GM20000 (cell line): ENCODE measurements at regions not wholly inside any gene's neighbourhood (a gene's known extent, or its start where the extent isn't known, plus 50 kb on each side); places are given as distances from the start of the nearest gene placed in this dataset.

Experiments used
- DNase-seq: peaks from one replicate; pipeline ENCODE4 v3.0.0; 2012; ENCODE audit warnings: low spot score
- TF ChIP-seq, protein P1 (sequence below): IDR thresholded peaks from 2 replicates; pipeline ENCODE4 v1.5.1; 2012; ENCODE audit warnings: mild to moderate bottlenecking, control low read depth; ENCODE audit errors: extremely low read depth, missing control alignments

GRCh38 chr15:89034305-89034704, 54.0 kb upstream of the ABHD2 start:
- no peak for DNase-seq
- TF ChIP-seq, protein P1, sequence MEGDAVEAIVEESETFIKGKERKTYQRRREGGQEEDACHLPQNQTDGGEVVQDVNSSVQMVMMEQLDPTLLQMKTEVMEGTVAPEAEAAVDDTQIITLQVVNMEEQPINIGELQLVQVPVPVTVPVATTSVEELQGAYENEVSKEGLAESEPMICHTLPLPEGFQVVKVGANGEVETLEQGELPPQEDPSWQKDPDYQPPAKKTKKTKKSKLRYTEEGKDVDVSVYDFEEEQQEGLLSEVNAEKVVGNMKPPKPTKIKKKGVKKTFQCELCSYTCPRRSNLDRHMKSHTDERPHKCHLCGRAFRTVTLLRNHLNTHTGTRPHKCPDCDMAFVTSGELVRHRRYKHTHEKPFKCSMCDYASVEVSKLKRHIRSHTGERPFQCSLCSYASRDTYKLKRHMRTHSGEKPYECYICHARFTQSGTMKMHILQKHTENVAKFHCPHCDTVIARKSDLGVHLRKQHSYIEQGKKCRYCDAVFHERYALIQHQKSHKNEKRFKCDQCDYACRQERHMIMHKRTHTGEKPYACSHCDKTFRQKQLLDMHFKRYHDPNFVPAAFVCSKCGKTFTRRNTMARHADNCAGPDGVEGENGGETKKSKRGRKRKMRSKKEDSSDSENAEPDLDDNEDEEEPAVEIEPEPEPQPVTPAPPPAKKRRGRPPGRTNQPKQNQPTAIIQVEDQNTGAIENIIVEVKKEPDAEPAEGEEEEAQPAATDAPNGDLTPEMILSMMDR, result no peak

DNA sequence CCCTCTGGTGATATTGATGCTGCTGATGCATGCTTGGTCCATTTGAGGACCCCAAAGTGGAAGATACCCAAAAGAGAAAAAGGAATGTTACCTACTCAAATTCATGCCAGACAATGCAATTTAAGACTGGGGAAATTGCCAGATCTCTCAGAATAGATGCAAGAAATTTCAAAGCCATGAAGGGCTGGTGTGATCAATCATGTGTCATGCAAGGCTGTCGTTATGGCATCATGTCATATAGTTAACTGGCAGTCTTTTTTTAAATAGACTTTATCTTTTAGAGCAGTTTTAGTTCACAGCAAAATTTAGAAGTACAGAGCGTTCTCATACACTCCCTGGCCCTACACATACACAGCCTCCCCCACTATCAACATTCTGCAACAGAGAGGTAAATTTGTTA, 53.1 kb upstream of the ABHD2 start:
- DNase-seq, result no peak
- TF ChIP-seq, protein P1, result no peak

DNA sequence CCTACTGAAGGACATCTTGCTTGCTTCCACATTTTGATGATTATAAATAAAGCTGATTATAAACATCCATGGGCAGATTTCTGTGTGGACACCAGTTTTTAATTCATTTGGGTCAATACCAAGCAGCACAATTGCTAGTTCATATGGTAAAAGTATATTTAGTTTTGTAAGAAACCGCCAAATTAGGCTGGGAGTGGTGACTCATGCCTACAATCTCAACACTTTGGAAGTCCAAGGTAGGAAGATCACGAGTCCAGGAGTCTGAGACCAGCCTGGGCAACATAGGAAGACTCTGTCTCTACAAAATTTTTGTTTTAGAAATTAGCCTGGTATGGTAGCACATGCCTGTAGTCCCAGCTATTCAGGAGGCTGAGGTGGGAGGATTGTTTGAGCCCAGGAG, 52.6 kb upstream of the ABHD2 start:
- TF ChIP-seq, protein P1, result no peak
- no peak for DNase-seq

DNA sequence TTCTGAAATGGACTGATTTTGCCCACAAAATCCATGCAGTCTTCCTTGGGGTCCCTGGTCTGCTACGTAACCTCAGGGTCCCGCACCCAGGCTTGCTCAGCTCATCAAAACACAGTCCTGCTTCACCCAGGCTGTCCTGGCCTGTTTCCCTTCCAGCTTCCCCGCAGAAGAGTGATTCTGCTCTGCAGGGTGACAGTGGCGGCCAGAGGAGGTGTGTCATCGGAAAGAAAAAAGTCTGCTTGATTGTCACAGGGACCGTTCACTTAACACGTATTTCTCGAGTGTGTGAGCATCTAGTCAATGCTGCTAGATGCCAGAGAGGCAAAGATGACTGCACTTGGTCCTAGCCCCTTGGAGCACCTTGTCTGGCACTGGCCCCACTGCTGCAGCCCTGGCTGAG, 50.1 kb upstream of the ABHD2 start:
- no peak for DNase-seq
- TF ChIP-seq, protein P1, result no peak
